ENCODE measurements at regions not wholly inside any gene's neighbourhood (a gene's known extent, or its start where the extent isn't known, plus 50 kb on each side); places are given as distances from the start of the nearest gene placed in this dataset.

GRCh38 chr12:3966376-3966775 lies 93.2 kb upstream of the PARP11 start:
- Mint-ChIP-seq H3K27me3 (ENCODE audit: insufficient read depth, unreplicated experiment) (peaks cover 10% of the 10 kb centered on the region), H3K4me3 (ENCODE audit: unreplicated experiment) (no peak overlapping the region), H3K27ac (ENCODE audit: low read depth, unreplicated experiment) (no peak overlapping the region), H3K9me3 (ENCODE audit: unreplicated experiment) (no peaks in the 10 kb centered on the region), H3K4me1 (ENCODE audit: insufficient read depth, unreplicated experiment) (no peaks in the 10 kb centered on the region), H3K36me3 (ENCODE audit: insufficient read depth, unreplicated experiment) (no peaks in the 10 kb centered on the region)
- intact Hi-C loops (cut with micrococcal nuclease), result no loop called here
- POLR2A ChIA-PET, result interaction anchor here (0.6 kb wide), 1 partner anchor 35 kb away, joined by 3 read pairs; no protein-coding TSS in a partner anchor
- CTCF ChIA-PET, result no interaction called here
- TF ChIP-seq, protein P1, sequence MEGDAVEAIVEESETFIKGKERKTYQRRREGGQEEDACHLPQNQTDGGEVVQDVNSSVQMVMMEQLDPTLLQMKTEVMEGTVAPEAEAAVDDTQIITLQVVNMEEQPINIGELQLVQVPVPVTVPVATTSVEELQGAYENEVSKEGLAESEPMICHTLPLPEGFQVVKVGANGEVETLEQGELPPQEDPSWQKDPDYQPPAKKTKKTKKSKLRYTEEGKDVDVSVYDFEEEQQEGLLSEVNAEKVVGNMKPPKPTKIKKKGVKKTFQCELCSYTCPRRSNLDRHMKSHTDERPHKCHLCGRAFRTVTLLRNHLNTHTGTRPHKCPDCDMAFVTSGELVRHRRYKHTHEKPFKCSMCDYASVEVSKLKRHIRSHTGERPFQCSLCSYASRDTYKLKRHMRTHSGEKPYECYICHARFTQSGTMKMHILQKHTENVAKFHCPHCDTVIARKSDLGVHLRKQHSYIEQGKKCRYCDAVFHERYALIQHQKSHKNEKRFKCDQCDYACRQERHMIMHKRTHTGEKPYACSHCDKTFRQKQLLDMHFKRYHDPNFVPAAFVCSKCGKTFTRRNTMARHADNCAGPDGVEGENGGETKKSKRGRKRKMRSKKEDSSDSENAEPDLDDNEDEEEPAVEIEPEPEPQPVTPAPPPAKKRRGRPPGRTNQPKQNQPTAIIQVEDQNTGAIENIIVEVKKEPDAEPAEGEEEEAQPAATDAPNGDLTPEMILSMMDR (IDR thresholded peaks at IDR 0.05; ENCODE audit: unreplicated experiment), result no peak
- no TSS peak for BruUV-seq (replicated peaks)
- no peak for DNase-seq (ENCODE audit: unreplicated experiment)

DNA sequence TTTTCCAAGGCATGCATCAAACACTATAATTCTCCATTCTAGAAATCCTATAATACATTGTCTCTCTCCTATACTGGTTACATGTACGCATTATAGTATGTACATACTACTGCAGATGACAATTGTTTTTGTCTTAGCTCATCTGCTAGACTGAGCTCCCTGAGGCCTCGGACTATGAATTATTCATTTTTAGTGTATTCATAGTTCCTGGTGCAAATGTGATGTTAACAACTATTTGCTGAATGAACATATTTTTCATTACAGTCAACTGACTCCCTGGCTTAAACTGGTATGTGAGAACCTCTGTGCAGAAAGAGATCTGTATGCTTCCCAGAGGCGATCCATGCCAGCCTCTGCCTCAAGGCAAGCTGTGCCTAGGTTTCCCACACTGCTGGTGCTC lies 91.8 kb upstream of the PARP11 start:
- intact Hi-C loops (cut with micrococcal nuclease), result no loop called here
- BruUV-seq (replicated peaks), result no TSS peak
- Mint-ChIP-seq H3K9me3 (ENCODE audit: unreplicated experiment) (no peaks in the 10 kb centered on the region), H3K36me3 (ENCODE audit: insufficient read depth, unreplicated experiment) (no peaks in the 10 kb centered on the region), H3K27ac (ENCODE audit: low read depth, unreplicated experiment) (no peak overlapping the region), H3K4me1 (ENCODE audit: insufficient read depth, unreplicated experiment) (no peaks in the 10 kb centered on the region), H3K4me3 (ENCODE audit: unreplicated experiment) (no peak overlapping the region), H3K27me3 (ENCODE audit: insufficient read depth, unreplicated experiment) (no peaks in the 10 kb centered on the region)
- DNase-seq (ENCODE audit: unreplicated experiment), result no peak
- CTCF ChIA-PET, result interaction anchor here (0.8 kb wide), 1 partner anchor 71 kb away, joined by 3 read pairs; no protein-coding TSS in a partner anchor
- POLR2A ChIA-PET, result no interaction called here
- TF ChIP-seq, protein P1 (IDR thresholded peaks at IDR 0.05; ENCODE audit: unreplicated experiment), result no peak

- Mint-ChIP-seq H3K27ac (ENCODE audit: low read depth, unreplicated experiment) (no peak overlapping the region), H3K27me3 (ENCODE audit: insufficient read depth, unreplicated experiment) (no peaks in the 10 kb centered on the region), H3K4me1 (ENCODE audit: insufficient read depth, unreplicated experiment) (no peaks in the 10 kb centered on the region), H3K36me3 (ENCODE audit: insufficient read depth, unreplicated experiment) (no peaks in the 10 kb centered on the region), H3K9me3 (ENCODE audit: unreplicated experiment) (no peaks in the 10 kb centered on the region), H3K4me3 (ENCODE audit: unreplicated experiment) (no peak overlapping the region)
- BruUV-seq (replicated peaks), result no TSS peak
- TF ChIP-seq, protein P1 (IDR thresholded peaks at IDR 0.05; ENCODE audit: unreplicated experiment), result peak; percentile 7
- POLR2A ChIA-PET, result no interaction called here
- intact Hi-C loops (cut with micrococcal nuclease), result no loop called here
- DNase-seq (ENCODE audit: unreplicated experiment), result peak; percentile 19
- CTCF ChIA-PET, result interaction anchor here (0.6 to 2.0 kb wide), 5 partner anchors 9 to 313 kb away, joined by 3 to 5 read pairs (median 4); no protein-coding TSS in a partner anchor
Observed at GRCh38 chr12:3964439-3964838, 91.2 kb upstream of the PARP11 start.

- TF ChIP-seq, protein P1 (IDR thresholded peaks at IDR 0.05; ENCODE audit: unreplicated experiment), result no peak
- BruUV-seq (replicated peaks), result no TSS peak
- CTCF ChIA-PET, result interaction anchor here (0.7 to 2.0 kb wide), 10 partner anchors 10 to 314 kb away, joined by 3 to 7 read pairs (median 4); no protein-coding TSS in a partner anchor
- no peaks in the 10 kb centered on the region for H3K36me3 Mint-ChIP-seq (ENCODE audit: insufficient read depth, unreplicated experiment)
- no peaks in the 10 kb centered on the region for H3K4me1 Mint-ChIP-seq (ENCODE audit: insufficient read depth, unreplicated experiment)
- no peak overlapping the region for H3K4me3 Mint-ChIP-seq (ENCODE audit: unreplicated experiment)
- no peak for DNase-seq (ENCODE audit: unreplicated experiment)
- H3K27ac Mint-ChIP-seq (ENCODE audit: low read depth, unreplicated experiment), result no peak overlapping the region
- H3K27me3 Mint-ChIP-seq (ENCODE audit: insufficient read depth, unreplicated experiment), result no peaks in the 10 kb centered on the region
- intact Hi-C loops (cut with micrococcal nuclease), result no loop called here
- no peaks in the 10 kb centered on the region for H3K9me3 Mint-ChIP-seq (ENCODE audit: unreplicated experiment)
- POLR2A ChIA-PET, result interaction anchor here (0.5 kb wide), 2 partner anchors 89 to 1387 kb away, joined by 3 read pairs; no protein-coding TSS in a partner anchor
Observed at GRCh38 chr12:3962631-3963483, 89.7 kb upstream of the PARP11 start.

All from MCF 10A (cell line).